Activated naive CD8-positive, alpha-beta T cell (primary cell): ENCODE measurements at regions not wholly inside any gene's neighbourhood (a gene's known extent, or its start where the extent isn't known, plus 50 kb on each side); places are given as distances from the start of the nearest gene placed in this dataset.

ENCODE experiments used
- H3K27ac Mint-ChIP-seq: one replicate; pipeline ENCODE4 v1.8.0; 2021; ENCODE audit warnings: mixed read lengths
- H3K27me3 Mint-ChIP-seq: one replicate; pipeline ENCODE4 v1.8.0; 2021; ENCODE audit warnings: mixed read lengths
- H3K36me3 Mint-ChIP-seq: one replicate; pipeline ENCODE4 v1.8.0; 2021; ENCODE audit warnings: mixed read lengths
- H3K4me1 Mint-ChIP-seq: one replicate; pipeline ENCODE4 v1.8.0; 2021; ENCODE audit warnings: low read depth, mixed read lengths
- H3K4me3 Mint-ChIP-seq: one replicate; pipeline ENCODE4 v1.8.0; 2021; ENCODE audit warnings: mild to moderate bottlenecking, mixed read lengths
- H3K9me3 Mint-ChIP-seq: one replicate; pipeline ENCODE4 v1.8.0; 2021; ENCODE audit warnings: low read depth, mixed read lengths

DNA sequence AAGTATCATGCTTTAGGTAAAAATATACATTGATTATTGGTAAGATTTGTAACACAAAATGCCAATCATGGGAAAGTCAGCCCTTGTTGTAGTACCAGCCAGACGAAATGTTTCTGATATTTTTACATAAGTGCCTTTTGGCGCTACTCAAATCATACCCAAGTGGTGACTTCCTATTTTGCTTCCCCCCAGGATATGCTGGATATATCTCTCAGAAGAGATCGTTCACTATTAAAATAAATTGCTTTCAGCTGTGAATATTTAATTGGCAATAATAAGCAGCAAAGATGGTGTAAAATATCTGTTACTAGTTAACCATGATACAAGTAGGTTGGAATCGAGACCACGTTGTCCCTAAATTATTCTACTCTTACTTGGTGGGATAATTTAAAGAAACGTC, 909.2 kb upstream of the LRRN3 start:
- Mint-ChIP-seq H3K27ac (no peak overlapping the region), H3K36me3 (no peaks in the 10 kb centered on the region), H3K27me3 (no peaks in the 10 kb centered on the region), H3K4me3 (no peak overlapping the region), H3K9me3 (no peaks in the 10 kb centered on the region), H3K4me1 (peaks cover 8% of the 10 kb centered on the region)

- Mint-ChIP-seq H3K4me1 (no peaks in the 10 kb centered on the region), H3K36me3 (no peaks in the 10 kb centered on the region), H3K9me3 (peaks cover 5% of the 10 kb centered on the region), H3K4me3 (no peak overlapping the region), H3K27ac (no peak overlapping the region), H3K27me3 (no peaks in the 10 kb centered on the region)
Measured at GRCh38 chr7:110186334-110186733, 904.6 kb upstream of the LRRN3 start.

DNA sequence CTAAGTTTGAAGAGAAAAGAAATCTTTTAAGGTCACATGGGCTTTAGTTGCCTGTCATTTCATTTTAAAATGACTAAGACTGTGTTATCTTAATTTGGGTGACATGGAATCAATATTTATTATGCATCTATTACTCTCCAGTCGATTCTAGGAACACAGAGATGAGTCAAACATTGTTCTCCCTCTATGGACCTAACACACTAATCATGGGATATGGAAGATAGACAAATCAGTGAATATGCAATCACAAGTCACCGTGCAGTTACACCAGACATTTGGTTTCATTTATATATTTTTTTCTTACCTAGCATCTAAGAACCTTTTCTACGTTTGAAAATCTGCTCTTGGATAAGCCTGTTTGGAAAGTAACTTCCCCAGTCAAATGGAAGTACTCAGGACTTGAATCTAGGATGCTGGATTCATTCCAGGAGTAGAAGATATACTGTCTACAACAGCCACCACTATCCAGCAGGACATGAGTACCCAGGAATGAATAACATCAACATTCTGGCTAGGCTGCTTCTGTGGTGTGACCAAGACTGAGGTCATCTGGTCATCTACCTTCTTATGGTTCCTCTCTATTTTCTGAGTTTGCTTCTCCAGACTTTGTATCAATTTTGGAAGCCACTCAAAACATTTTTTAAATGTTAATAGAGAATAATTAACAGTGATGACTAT, 902.9 kb upstream of the LRRN3 start:
- H3K27ac Mint-ChIP-seq: no peak overlapping the region
- H3K4me3 Mint-ChIP-seq: no peak overlapping the region
- H3K4me1 Mint-ChIP-seq: no peaks in the 10 kb centered on the region
- no peaks in the 10 kb centered on the region for H3K36me3 Mint-ChIP-seq
- peaks cover 5% of the 10 kb centered on the region for H3K9me3 Mint-ChIP-seq
- no peaks in the 10 kb centered on the region for H3K27me3 Mint-ChIP-seq

DNA sequence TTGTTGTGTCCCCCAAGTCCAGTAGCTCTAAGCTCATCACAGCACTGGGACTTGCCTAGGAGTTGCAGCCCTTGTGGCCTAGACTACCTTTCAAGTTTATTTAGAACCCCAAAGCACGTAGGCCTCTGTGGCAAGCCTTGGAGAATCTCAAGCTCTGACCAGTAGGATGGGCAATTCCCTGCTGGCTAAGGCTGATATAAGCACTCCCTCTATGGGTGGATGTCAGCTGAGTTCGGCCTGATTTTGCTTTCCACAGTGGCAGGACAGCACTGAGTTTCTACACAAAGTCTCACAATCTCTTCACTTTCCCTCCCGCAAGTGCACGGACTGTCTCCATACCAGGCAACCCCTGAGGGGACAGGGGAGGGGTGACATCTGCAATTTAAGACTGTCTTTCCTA, 886.4 kb upstream of the LRRN3 start:
- Mint-ChIP-seq H3K9me3 (no peaks in the 10 kb centered on the region), H3K4me3 (no peak overlapping the region), H3K4me1 (no peaks in the 10 kb centered on the region), H3K36me3 (peaks cover 3% of the 10 kb centered on the region), H3K27me3 (peaks cover 4% of the 10 kb centered on the region), H3K27ac (no peak overlapping the region)

GRCh38 chr7:110205899-110206298, 885.0 kb upstream of the LRRN3 start:
- H3K4me3 Mint-ChIP-seq: no peak overlapping the region
- no peaks in the 10 kb centered on the region for H3K9me3 Mint-ChIP-seq
- H3K27ac Mint-ChIP-seq: no peak overlapping the region
- H3K27me3 Mint-ChIP-seq: peaks cover 4% of the 10 kb centered on the region
- no peaks in the 10 kb centered on the region for H3K4me1 Mint-ChIP-seq
- H3K36me3 Mint-ChIP-seq: peaks cover 3% of the 10 kb centered on the region

- peaks cover 15% of the 10 kb centered on the region for H3K9me3 Mint-ChIP-seq
- peaks cover 3% of the 10 kb centered on the region for H3K27me3 Mint-ChIP-seq
- H3K4me1 Mint-ChIP-seq: no peaks in the 10 kb centered on the region
- H3K27ac Mint-ChIP-seq: no peak overlapping the region
- H3K36me3 Mint-ChIP-seq: peaks cover 3% of the 10 kb centered on the region
- no peak overlapping the region for H3K4me3 Mint-ChIP-seq
Measured at GRCh38 chr7:110209884-110210283, 881.0 kb upstream of the LRRN3 start.

DNA sequence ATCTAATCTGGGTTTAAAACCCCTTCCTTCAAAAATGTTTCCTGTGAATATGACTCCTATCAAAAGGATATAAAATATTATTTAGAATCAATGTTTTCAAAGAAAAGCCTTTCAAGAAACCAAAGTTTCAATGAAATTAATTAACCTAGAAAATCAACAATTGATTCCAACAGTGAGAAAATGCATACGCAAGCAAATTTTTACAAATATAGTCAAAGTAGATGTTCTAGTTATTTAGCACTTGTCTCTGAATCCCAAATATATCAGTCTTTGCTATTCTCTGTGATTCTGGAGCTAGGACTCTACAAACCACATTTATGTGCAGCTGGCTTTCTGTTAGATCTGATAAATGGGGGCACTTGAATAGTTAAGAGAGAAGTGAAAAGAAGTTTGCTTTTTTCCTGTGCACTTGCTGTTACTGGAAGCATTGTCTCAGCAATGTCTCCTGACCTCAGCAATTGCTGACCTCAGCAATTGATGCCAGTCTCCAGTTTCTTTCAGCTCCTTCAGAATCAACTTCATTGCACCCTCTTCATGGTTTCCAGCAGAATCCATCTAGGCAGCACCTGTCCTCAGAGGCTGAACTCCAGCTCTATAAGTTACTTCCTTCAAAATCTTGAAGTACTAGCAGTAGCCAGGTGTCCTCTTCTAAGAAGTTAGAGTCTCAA, 879.9 kb upstream of the LRRN3 start:
- Mint-ChIP-seq H3K27ac (no peak overlapping the region), H3K4me1 (no peaks in the 10 kb centered on the region), H3K36me3 (peaks cover 3% of the 10 kb centered on the region), H3K27me3 (peaks cover 3% of the 10 kb centered on the region), H3K9me3 (peaks cover 17% of the 10 kb centered on the region), H3K4me3 (no peak overlapping the region)

DNA sequence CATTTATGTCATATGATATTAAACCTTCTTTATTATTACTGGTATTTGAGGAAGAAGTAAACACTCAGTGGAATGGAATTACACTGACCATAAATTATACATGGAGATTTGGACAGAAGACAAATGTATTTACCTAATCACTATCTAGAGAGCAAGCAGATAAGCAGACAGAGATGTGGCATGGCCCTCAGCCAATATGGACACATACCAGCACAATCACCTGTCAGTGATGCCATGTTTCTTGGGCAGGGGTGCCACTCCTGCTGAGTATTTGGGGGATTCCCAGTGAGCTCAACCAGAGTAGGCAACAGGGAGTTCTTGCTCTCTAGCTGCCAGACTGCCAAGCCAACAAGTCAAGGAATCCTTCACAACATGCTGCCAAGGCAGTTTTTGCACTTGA, 866.3 kb upstream of the LRRN3 start:
- Mint-ChIP-seq H3K9me3 (no peaks in the 10 kb centered on the region), H3K36me3 (no peaks in the 10 kb centered on the region), H3K4me1 (no peaks in the 10 kb centered on the region), H3K27ac (no peak overlapping the region), H3K27me3 (peaks cover 2% of the 10 kb centered on the region), H3K4me3 (no peak overlapping the region)

GRCh38 chr7:110246118-110246517, 844.8 kb upstream of the LRRN3 start:
- Mint-ChIP-seq H3K27ac (no peak overlapping the region), H3K27me3 (no peaks in the 10 kb centered on the region), H3K36me3 (no peaks in the 10 kb centered on the region), H3K9me3 (no peaks in the 10 kb centered on the region), H3K4me3 (no peak overlapping the region), H3K4me1 (no peaks in the 10 kb centered on the region)

- Mint-ChIP-seq H3K4me1 (no peaks in the 10 kb centered on the region), H3K36me3 (no peaks in the 10 kb centered on the region), H3K9me3 (no peaks in the 10 kb centered on the region)
Measured at GRCh38 chr7:110253093-110253492, 837.8 kb upstream of the LRRN3 start.

GRCh38 chr7:110257673-110258072, 833.3 kb upstream of the LRRN3 start:
- no peaks in the 10 kb centered on the region for H3K9me3 Mint-ChIP-seq
- no peak overlapping the region for H3K27ac Mint-ChIP-seq
- no peaks in the 10 kb centered on the region for H3K36me3 Mint-ChIP-seq
- H3K27me3 Mint-ChIP-seq: peaks cover 2% of the 10 kb centered on the region
- H3K4me1 Mint-ChIP-seq: no peaks in the 10 kb centered on the region
- H3K4me3 Mint-ChIP-seq: no peak overlapping the region

More at GRCh38 chr7:110253093-110253492, 837.8 kb upstream of the LRRN3 start:
- no peak overlapping the region for H3K27ac Mint-ChIP-seq
- H3K4me3 Mint-ChIP-seq: no peak overlapping the region
- H3K27me3 Mint-ChIP-seq: no peaks in the 10 kb centered on the region

- Mint-ChIP-seq H3K27me3 (peaks cover 2% of the 10 kb centered on the region), H3K4me3 (no peak overlapping the region), H3K4me1 (no peaks in the 10 kb centered on the region), H3K27ac (no peak overlapping the region), H3K36me3 (no peaks in the 10 kb centered on the region), H3K9me3 (no peaks in the 10 kb centered on the region)
Measured at GRCh38 chr7:110262251-110262650, 828.7 kb upstream of the LRRN3 start.

GRCh38 chr7:110264288-110264687, 826.6 kb upstream of the LRRN3 start:
- H3K27me3 Mint-ChIP-seq: peaks cover 2% of the 10 kb centered on the region
- no peak overlapping the region for H3K27ac Mint-ChIP-seq
- H3K4me1 Mint-ChIP-seq: no peaks in the 10 kb centered on the region
- no peaks in the 10 kb centered on the region for H3K9me3 Mint-ChIP-seq
- H3K4me3 Mint-ChIP-seq: no peak overlapping the region
- no peaks in the 10 kb centered on the region for H3K36me3 Mint-ChIP-seq

DNA sequence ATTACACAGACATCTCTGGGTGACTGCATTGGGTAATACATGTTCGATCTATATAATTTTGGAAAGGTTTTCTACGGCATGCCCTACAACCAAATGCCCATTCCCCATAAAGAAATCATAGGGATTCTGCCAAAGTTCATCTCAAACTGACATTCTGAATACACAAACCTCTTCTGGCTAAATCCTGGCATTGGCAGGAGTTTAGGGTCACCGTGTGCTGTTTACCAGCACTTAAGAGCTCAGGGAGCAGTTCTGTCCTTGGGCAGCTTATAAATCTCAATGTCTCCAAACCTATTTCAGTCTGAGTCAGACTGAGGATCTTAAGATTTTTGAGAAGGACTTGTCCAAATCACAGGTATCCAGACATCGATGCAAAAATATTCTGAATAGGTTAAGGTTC, 809.6 kb upstream of the LRRN3 start:
- no peak overlapping the region for H3K27ac Mint-ChIP-seq
- H3K27me3 Mint-ChIP-seq: no peaks in the 10 kb centered on the region
- H3K36me3 Mint-ChIP-seq: no peaks in the 10 kb centered on the region
- H3K9me3 Mint-ChIP-seq: no peaks in the 10 kb centered on the region
- H3K4me3 Mint-ChIP-seq: no peak overlapping the region
- no peaks in the 10 kb centered on the region for H3K4me1 Mint-ChIP-seq

DNA sequence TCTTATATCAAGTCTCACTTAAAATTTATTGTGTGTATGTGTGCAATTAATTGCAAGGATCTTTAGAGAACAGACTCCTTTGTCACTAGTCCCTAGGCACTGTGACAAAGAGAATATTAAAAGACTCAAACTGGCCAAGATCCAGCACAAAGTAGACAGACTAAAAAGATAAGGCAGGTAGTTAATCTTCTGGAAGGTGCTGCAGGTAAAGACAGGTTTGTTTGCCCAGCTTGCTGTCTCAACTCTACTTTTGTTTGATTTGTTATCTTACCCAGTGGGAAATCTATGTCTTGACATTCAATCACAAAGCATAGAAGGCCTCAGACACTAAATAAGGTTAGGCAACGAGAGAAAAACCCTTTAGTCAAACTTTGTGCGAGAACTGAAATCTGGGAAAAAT, 807.9 kb upstream of the LRRN3 start:
- no peaks in the 10 kb centered on the region for H3K36me3 Mint-ChIP-seq
- no peaks in the 10 kb centered on the region for H3K27me3 Mint-ChIP-seq
- no peak overlapping the region for H3K4me3 Mint-ChIP-seq
- no peaks in the 10 kb centered on the region for H3K4me1 Mint-ChIP-seq
- no peaks in the 10 kb centered on the region for H3K9me3 Mint-ChIP-seq
- no peak overlapping the region for H3K27ac Mint-ChIP-seq

GRCh38 chr7:110291430-110291829, 799.5 kb upstream of the LRRN3 start:
- H3K27ac Mint-ChIP-seq: no peak overlapping the region
- no peaks in the 10 kb centered on the region for H3K36me3 Mint-ChIP-seq
- H3K27me3 Mint-ChIP-seq: peaks cover 2% of the 10 kb centered on the region
- no peaks in the 10 kb centered on the region for H3K9me3 Mint-ChIP-seq
- H3K4me3 Mint-ChIP-seq: no peak overlapping the region
- H3K4me1 Mint-ChIP-seq: no peaks in the 10 kb centered on the region
